Activated naive CD8-positive, alpha-beta T cell (primary cell): ENCODE measurements at regions not wholly inside any gene's neighbourhood (a gene's known extent, or its start where the extent isn't known, plus 50 kb on each side); places are given as distances from the start of the nearest gene placed in this dataset.
A peak's percentile ranks its signal among the peaks of the same experiment; 100 is the strongest.

ENCODE experiments used
- H3K27ac Mint-ChIP-seq: one replicate; pipeline ENCODE4 v1.8.0; 2021; ENCODE audit warnings: mixed read lengths
- H3K27me3 Mint-ChIP-seq: one replicate; pipeline ENCODE4 v1.8.0; 2021; ENCODE audit warnings: mixed read lengths
- H3K36me3 Mint-ChIP-seq: one replicate; pipeline ENCODE4 v1.8.0; 2021; ENCODE audit warnings: mixed read lengths
- H3K4me1 Mint-ChIP-seq: one replicate; pipeline ENCODE4 v1.8.0; 2021; ENCODE audit warnings: low read depth, mixed read lengths
- H3K4me3 Mint-ChIP-seq: one replicate; pipeline ENCODE4 v1.8.0; 2021; ENCODE audit warnings: mild to moderate bottlenecking, mixed read lengths
- H3K9me3 Mint-ChIP-seq: one replicate; pipeline ENCODE4 v1.8.0; 2021; ENCODE audit warnings: low read depth, mixed read lengths

- Mint-ChIP-seq H3K36me3 (no peaks in the 10 kb centered on the region), H3K4me3 (no peak overlapping the region), H3K4me1 (no peaks in the 10 kb centered on the region), H3K27me3 (no peaks in the 10 kb centered on the region), H3K9me3 (no peaks in the 10 kb centered on the region), H3K27ac (no peak overlapping the region)
Measured at GRCh38 chr9:99414321-99414720, 192.2 kb downstream of the SEC61B start.

GRCh38 chr9:99415606-99416005 is 193.5 kb downstream of the SEC61B start:
- no peaks in the 10 kb centered on the region for H3K9me3 Mint-ChIP-seq
- H3K27me3 Mint-ChIP-seq: no peaks in the 10 kb centered on the region
- H3K27ac Mint-ChIP-seq: no peak overlapping the region
- H3K36me3 Mint-ChIP-seq: no peaks in the 10 kb centered on the region
- no peak overlapping the region for H3K4me3 Mint-ChIP-seq
- no peaks in the 10 kb centered on the region for H3K4me1 Mint-ChIP-seq

- no peaks in the 10 kb centered on the region for H3K9me3 Mint-ChIP-seq
- no peak overlapping the region for H3K27ac Mint-ChIP-seq
- no peak overlapping the region for H3K4me3 Mint-ChIP-seq
- H3K36me3 Mint-ChIP-seq: no peaks in the 10 kb centered on the region
- H3K27me3 Mint-ChIP-seq: no peaks in the 10 kb centered on the region
- H3K4me1 Mint-ChIP-seq: no peaks in the 10 kb centered on the region
Measured at GRCh38 chr9:99416007-99416406, 193.9 kb downstream of the SEC61B start.

GRCh38 chr9:99419070-99419469 is 197.0 kb downstream of the SEC61B start:
- no peaks in the 10 kb centered on the region for H3K36me3 Mint-ChIP-seq

GRCh38 chr9:99421369-99421768 is 199.3 kb downstream of the SEC61B start:
- peaks cover 5% of the 10 kb centered on the region for H3K27me3 Mint-ChIP-seq
- no peak overlapping the region for H3K4me3 Mint-ChIP-seq
- H3K9me3 Mint-ChIP-seq: no peaks in the 10 kb centered on the region
- H3K4me1 Mint-ChIP-seq: no peaks in the 10 kb centered on the region
- H3K27ac Mint-ChIP-seq: no peak overlapping the region
- no peaks in the 10 kb centered on the region for H3K36me3 Mint-ChIP-seq

More at GRCh38 chr9:99419070-99419469, 197.0 kb downstream of the SEC61B start:
- Mint-ChIP-seq H3K4me3 (no peak overlapping the region), H3K4me1 (no peaks in the 10 kb centered on the region), H3K27ac (no peak overlapping the region), H3K27me3 (no peaks in the 10 kb centered on the region), H3K9me3 (no peaks in the 10 kb centered on the region)

GRCh38 chr9:99425124-99425523 is 203.0 kb downstream of the SEC61B start:
- H3K4me3 Mint-ChIP-seq: no peak overlapping the region
- H3K4me1 Mint-ChIP-seq: no peaks in the 10 kb centered on the region
- no peak overlapping the region for H3K27ac Mint-ChIP-seq
- no peaks in the 10 kb centered on the region for H3K9me3 Mint-ChIP-seq
- H3K27me3 Mint-ChIP-seq: peaks cover 6% of the 10 kb centered on the region
- peaks cover 2% of the 10 kb centered on the region for H3K36me3 Mint-ChIP-seq

- Mint-ChIP-seq H3K27ac (no peak overlapping the region), H3K4me1 (no peaks in the 10 kb centered on the region), H3K36me3 (peaks cover 2% of the 10 kb centered on the region)
Measured at GRCh38 chr9:99425923-99426842, 204.1 kb downstream of the SEC61B start.

GRCh38 chr9:99427260-99427659 is 205.2 kb downstream of the SEC61B start:
- peaks cover 6% of the 10 kb centered on the region for H3K27me3 Mint-ChIP-seq
- no peaks in the 10 kb centered on the region for H3K9me3 Mint-ChIP-seq
- H3K27ac Mint-ChIP-seq: no peak overlapping the region
- no peaks in the 10 kb centered on the region for H3K4me1 Mint-ChIP-seq
- H3K4me3 Mint-ChIP-seq: no peak overlapping the region
- peaks cover 2% of the 10 kb centered on the region for H3K36me3 Mint-ChIP-seq

More at GRCh38 chr9:99425923-99426842, 204.1 kb downstream of the SEC61B start:
- Mint-ChIP-seq H3K27me3 (peaks cover 6% of the 10 kb centered on the region), H3K9me3 (no peaks in the 10 kb centered on the region), H3K4me3 (no peak overlapping the region)

- H3K36me3 Mint-ChIP-seq: peaks cover 2% of the 10 kb centered on the region
- H3K4me1 Mint-ChIP-seq: peaks cover 13% of the 10 kb centered on the region
- no peaks in the 10 kb centered on the region for H3K9me3 Mint-ChIP-seq
- no peak overlapping the region for H3K4me3 Mint-ChIP-seq
- no peak overlapping the region for H3K27ac Mint-ChIP-seq
- H3K27me3 Mint-ChIP-seq: peaks cover 3% of the 10 kb centered on the region
Measured at GRCh38 chr9:99430301-99430700, 208.2 kb downstream of the SEC61B start.

GRCh38 chr9:99431103-99431502 is 209.0 kb downstream of the SEC61B start:
- no peak overlapping the region for H3K4me3 Mint-ChIP-seq
- H3K36me3 Mint-ChIP-seq: peaks cover 2% of the 10 kb centered on the region
- H3K9me3 Mint-ChIP-seq: no peaks in the 10 kb centered on the region
- peaks cover 1% of the 10 kb centered on the region for H3K27me3 Mint-ChIP-seq
- H3K4me1 Mint-ChIP-seq: peaks cover 13% of the 10 kb centered on the region
- H3K27ac Mint-ChIP-seq: no peak overlapping the region

GRCh38 chr9:99432075-99432474 is 210.0 kb downstream of the SEC61B start:
- no peaks in the 10 kb centered on the region for H3K9me3 Mint-ChIP-seq
- peaks cover 13% of the 10 kb centered on the region for H3K4me1 Mint-ChIP-seq
- H3K36me3 Mint-ChIP-seq: peaks cover 2% of the 10 kb centered on the region
- H3K27ac Mint-ChIP-seq: no peak overlapping the region
- no peak overlapping the region for H3K4me3 Mint-ChIP-seq
- no peaks in the 10 kb centered on the region for H3K27me3 Mint-ChIP-seq

GRCh38 chr9:99433095-99433494 is 211.0 kb downstream of the SEC61B start:
- Mint-ChIP-seq H3K27me3 (no peaks in the 10 kb centered on the region), H3K27ac (peak overlapping the region; percentile 16), H3K4me3 (no peak overlapping the region), H3K4me1 (peaks cover 13% of the 10 kb centered on the region), H3K9me3 (no peaks in the 10 kb centered on the region), H3K36me3 (peaks cover 2% of the 10 kb centered on the region)

- peaks cover 2% of the 10 kb centered on the region for H3K36me3 Mint-ChIP-seq
- no peaks in the 10 kb centered on the region for H3K9me3 Mint-ChIP-seq
- no peak overlapping the region for H3K4me3 Mint-ChIP-seq
- peaks cover 13% of the 10 kb centered on the region for H3K4me1 Mint-ChIP-seq
- H3K27ac Mint-ChIP-seq: peak overlapping the region; percentile 85
- no peaks in the 10 kb centered on the region for H3K27me3 Mint-ChIP-seq
Measured at GRCh38 chr9:99433555-99433954, 211.5 kb downstream of the SEC61B start.

GRCh38 chr9:99436616-99437015 is 214.5 kb downstream of the SEC61B start:
- no peaks in the 10 kb centered on the region for H3K9me3 Mint-ChIP-seq

GRCh38 chr9:99437145-99437544 is 215.1 kb downstream of the SEC61B start:
- no peaks in the 10 kb centered on the region for H3K36me3 Mint-ChIP-seq
- peaks cover 13% of the 10 kb centered on the region for H3K4me1 Mint-ChIP-seq
- no peaks in the 10 kb centered on the region for H3K9me3 Mint-ChIP-seq
- no peak overlapping the region for H3K4me3 Mint-ChIP-seq
- H3K27me3 Mint-ChIP-seq: no peaks in the 10 kb centered on the region
- H3K27ac Mint-ChIP-seq: no peak overlapping the region

More at GRCh38 chr9:99436616-99437015, 214.5 kb downstream of the SEC61B start:
- Mint-ChIP-seq H3K4me3 (no peak overlapping the region), H3K36me3 (no peaks in the 10 kb centered on the region), H3K27ac (no peak overlapping the region), H3K27me3 (no peaks in the 10 kb centered on the region), H3K4me1 (peaks cover 13% of the 10 kb centered on the region)

- Mint-ChIP-seq H3K4me3 (no peak overlapping the region), H3K9me3 (no peaks in the 10 kb centered on the region), H3K27me3 (peaks cover 2% of the 10 kb centered on the region), H3K4me1 (peaks cover 7% of the 10 kb centered on the region), H3K36me3 (no peaks in the 10 kb centered on the region), H3K27ac (no peak overlapping the region)
Measured at GRCh38 chr9:99438596-99438995, 216.5 kb downstream of the SEC61B start.
